HepG2 (cell line): ENCODE measurements at regions not wholly inside any gene's neighbourhood (a gene's known extent, or its start where the extent isn't known, plus 50 kb on each side); places are given as distances from the start of the nearest gene placed in this dataset.

Experiments used
- ARNT ChIP-seq: fragments of 450-650 bp; IDR thresholded peaks from 2 replicates; pipeline ENCODE4 v1.6.1; 2017
- CHD4 ChIP-seq: fragments of 200-600 bp; sonication (generic); IDR thresholded peaks from 2 replicates; pipeline ENCODE4 v1.7.0; 2017; ENCODE audit warnings: mild to moderate bottlenecking, low read length, borderline replicate concordance
- DNMT3B ChIP-seq: conservative IDR thresholded peaks from 2 replicates; pipeline ENCODE4 v1.6.1; 2016; ENCODE audit warnings: missing biosample characterization, control low read depth
- GATA4 ChIP-seq: sonication (generic); IDR thresholded peaks from 2 replicates; pipeline ENCODE4 v1.6.1; 2016; ENCODE audit warnings: antibody characterized with exemption, low read depth, borderline replicate concordance
- HNF4A ChIP-seq: sonication (generic); formaldehyde crosslinking; IDR thresholded peaks from 2 replicates; pipeline ENCODE4 v1.4.0; 2020; ENCODE audit warnings: missing genetic modification reagents
- PTBP1 ChIP-seq: fragments of 200-400 bp; formaldehyde crosslinking; IDR thresholded peaks from 2 replicates; pipeline ENCODE4 v1.6.1; 2018; ENCODE audit warnings: low read length, low read depth; ENCODE audit not compliant: poor library complexity, severe bottlenecking
- RARG ChIP-seq: sonication (generic); formaldehyde crosslinking; IDR thresholded peaks from 2 replicates; pipeline ENCODE4 v1.4.0; 2020; ENCODE audit warnings: low read depth, mild to moderate bottlenecking, missing genetic modification reagents
- SKI ChIP-seq: fragments of 450-650 bp; IDR thresholded peaks from one replicate; pipeline ENCODE4 v1.6.1; 2018; ENCODE audit warnings: mild to moderate bottlenecking; ENCODE audit not compliant: partially characterized antibody
- SOX13 ChIP-seq, 3 experiments: fragments of 450-650 bp in 1 of 3; sonication (generic) in 1 of 3; formaldehyde crosslinking in 1 of 3; IDR thresholded peaks in 2 of 3; conservative IDR thresholded peaks in 1 of 3; 2 replicates each; pipeline versions ENCODE4 v1.5.0 to v1.6.1; 2016 to 2020; ENCODE audit warnings: antibody characterized with exemption in 1 of 3, mild to moderate bottlenecking in 1 of 3, missing compliant biosample characterization in 1 of 3, missing genetic modification reagents in 1 of 3, moderate library complexity in 1 of 3
- TAF1 ChIP-seq: sonication (generic); formaldehyde crosslinking; IDR thresholded peaks from 2 replicates; pipeline ENCODE4 v1.4.0; 2020; ENCODE audit warnings: missing genetic modification reagents
- TIGD3 ChIP-seq: sonication (generic); formaldehyde crosslinking; IDR thresholded peaks from 2 replicates; pipeline ENCODE4 v1.5.1; 2020; ENCODE audit warnings: mild to moderate bottlenecking, missing genetic modification reagents, borderline replicate concordance
- ZBTB26 ChIP-seq: IDR thresholded peaks from 2 replicates; pipeline ENCODE4 v1.6.1; 2016; ENCODE audit warnings: missing compliant biosample characterization, missing genetic modification reagents, borderline replicate concordance
- ZFX ChIP-seq: sonication (generic); formaldehyde crosslinking; IDR thresholded peaks from 2 replicates; pipeline ENCODE4 v1.4.0; 2020; ENCODE audit warnings: mild to moderate bottlenecking, low read depth, missing genetic modification reagents, moderate library complexity
- ZNF180 ChIP-seq: sonication (generic); formaldehyde crosslinking; IDR thresholded peaks from 2 replicates; pipeline ENCODE4 v1.4.0; 2020; ENCODE audit warnings: low read depth, missing genetic modification reagents, borderline replicate concordance
- ZNF512 ChIP-seq: sonication (generic); formaldehyde crosslinking; IDR thresholded peaks from 2 replicates; pipeline ENCODE4 v1.4.0; 2020; ENCODE audit warnings: mild to moderate bottlenecking, missing genetic modification reagents
- ZNF598 ChIP-seq: sonication (generic); formaldehyde crosslinking; IDR thresholded peaks from 2 replicates; pipeline ENCODE4 v1.5.1; 2020; ENCODE audit warnings: mild to moderate bottlenecking, missing genetic modification reagents, borderline replicate concordance
- ZNF713 ChIP-seq: sonication (generic); formaldehyde crosslinking; IDR thresholded peaks from 2 replicates; pipeline ENCODE4 v1.4.0; 2020; ENCODE audit warnings: mild to moderate bottlenecking, missing genetic modification reagents
- TF ChIP-seq, protein P1 (sequence below): sonication (generic); formaldehyde crosslinking; IDR thresholded peaks from 2 replicates; pipeline ENCODE4 v1.4.0; 2020; ENCODE audit warnings: missing genetic modification reagents
- TF ChIP-seq, protein P2 (sequence below): sonication (generic); formaldehyde crosslinking; IDR thresholded peaks from 2 replicates; pipeline ENCODE4 v1.5.0; 2020; ENCODE audit warnings: mild to moderate bottlenecking, missing genetic modification reagents, borderline replicate concordance

- peak; percentile 59; the same call in 1 of the 2 replicates for TF ChIP-seq ZNF512
- peak; percentile 43; the same call in 1 of the 2 replicates for TF ChIP-seq ZFX (CRISPR knock-in tag)
- 0 out of 2 replicates have a peak, but pooled peaks have one; percentile 30 for TF ChIP-seq ZNF713 (CRISPR knock-in tag)
- no peak for TF ChIP-seq TIGD3 (CRISPR knock-in tag)
- TF ChIP-seq, protein P1, sequence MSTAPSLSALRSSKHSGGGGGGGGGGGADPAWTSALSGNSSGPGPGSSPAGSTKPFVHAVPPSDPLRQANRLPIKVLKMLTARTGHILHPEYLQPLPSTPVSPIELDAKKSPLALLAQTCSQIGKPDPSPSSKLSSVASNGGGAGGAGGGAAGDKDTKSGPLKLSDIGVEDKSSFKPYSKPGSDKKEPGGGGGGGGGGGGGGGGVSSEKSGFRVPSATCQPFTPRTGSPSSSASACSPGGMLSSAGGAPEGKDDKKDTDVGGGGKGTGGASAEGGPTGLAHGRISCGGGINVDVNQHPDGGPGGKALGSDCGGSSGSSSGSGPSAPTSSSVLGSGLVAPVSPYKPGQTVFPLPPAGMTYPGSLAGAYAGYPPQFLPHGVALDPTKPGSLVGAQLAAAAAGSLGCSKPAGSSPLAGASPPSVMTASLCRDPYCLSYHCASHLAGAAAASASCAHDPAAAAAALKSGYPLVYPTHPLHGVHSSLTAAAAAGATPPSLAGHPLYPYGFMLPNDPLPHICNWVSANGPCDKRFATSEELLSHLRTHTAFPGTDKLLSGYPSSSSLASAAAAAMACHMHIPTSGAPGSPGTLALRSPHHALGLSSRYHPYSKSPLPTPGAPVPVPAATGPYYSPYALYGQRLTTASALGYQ (CRISPR knock-in tag) = peak; percentile 80; the same call in 1 of the 2 replicates
- peak; percentile 95 for TF ChIP-seq GATA4
- TF ChIP-seq TAF1 = peak; percentile 48; the same call in 1 of the 2 replicates
- TF ChIP-seq PTBP1 = no peak
- no peak for TF ChIP-seq ZNF180 (CRISPR knock-in tag)
- peak; percentile 50; the same call in 1 of the 2 replicates for TF ChIP-seq DNMT3B (CRISPR knock-in tag)
- TF ChIP-seq SKI = peak; percentile 85
- TF ChIP-seq ARNT = no peak
- peak; percentile 36; the same call in 1 of the 2 replicates for TF ChIP-seq ZNF598 (CRISPR knock-in tag)
- no peak; the same call in 1 of the 2 replicates for TF ChIP-seq ZBTB26
- TF ChIP-seq CHD4 = peak; percentile 89
- peak; percentile 78 for TF ChIP-seq HNF4A (CRISPR knock-in tag)
- TF ChIP-seq SOX13 (IDR thresholded peaks at IDR 0.05) = peak; percentile 47; the same call in 1 of the 2 replicates
- TF ChIP-seq SOX13 (CRISPR knock-in tag; conservative IDR thresholded peaks at IDR 0.05 in 1 of 2, IDR thresholded peaks at IDR 0.05 in 1 of 2) = peak in 1 of 2 experiments; percentile 82; a peak in 2 of 4 replicates
- no peak for TF ChIP-seq RARG (CRISPR knock-in tag)
- TF ChIP-seq, protein P2, sequence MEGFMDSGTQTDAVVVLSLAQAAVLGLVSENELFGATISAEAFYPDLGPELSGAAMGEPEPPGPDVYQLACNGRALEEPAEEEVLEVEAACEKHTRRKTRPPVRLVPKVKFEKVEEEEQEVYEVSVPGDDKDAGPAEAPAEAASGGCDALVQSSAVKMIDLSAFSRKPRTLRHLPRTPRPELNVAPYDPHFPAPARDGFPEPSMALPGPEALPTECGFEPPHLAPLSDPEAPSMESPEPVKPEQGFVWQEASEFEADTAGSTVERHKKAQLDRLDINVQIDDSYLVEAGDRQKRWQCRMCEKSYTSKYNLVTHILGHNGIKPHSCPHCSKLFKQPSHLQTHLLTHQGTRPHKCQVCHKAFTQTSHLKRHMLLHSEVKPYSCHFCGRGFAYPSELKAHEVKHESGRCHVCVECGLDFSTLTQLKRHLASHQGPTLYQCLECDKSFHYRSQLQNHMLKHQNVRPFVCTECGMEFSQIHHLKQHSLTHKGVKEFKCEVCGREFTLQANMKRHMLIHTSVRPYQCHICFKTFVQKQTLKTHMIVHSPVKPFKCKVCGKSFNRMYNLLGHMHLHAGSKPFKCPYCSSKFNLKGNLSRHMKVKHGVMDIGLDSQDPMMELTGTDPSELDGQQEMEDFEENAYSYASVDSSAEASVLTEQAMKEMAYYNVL (CRISPR knock-in tag) = peak; percentile 12; the same call in 1 of the 2 replicates
Observed at GRCh38 chr19:56974556-56975207, 134.2 kb upstream of the PEG3 start (continued).
